ENCODE measurements at regions not wholly inside any gene's neighbourhood (a gene's known extent, or its start where the extent isn't known, plus 50 kb on each side); places are given as distances from the start of the nearest gene placed in this dataset.

DNA sequence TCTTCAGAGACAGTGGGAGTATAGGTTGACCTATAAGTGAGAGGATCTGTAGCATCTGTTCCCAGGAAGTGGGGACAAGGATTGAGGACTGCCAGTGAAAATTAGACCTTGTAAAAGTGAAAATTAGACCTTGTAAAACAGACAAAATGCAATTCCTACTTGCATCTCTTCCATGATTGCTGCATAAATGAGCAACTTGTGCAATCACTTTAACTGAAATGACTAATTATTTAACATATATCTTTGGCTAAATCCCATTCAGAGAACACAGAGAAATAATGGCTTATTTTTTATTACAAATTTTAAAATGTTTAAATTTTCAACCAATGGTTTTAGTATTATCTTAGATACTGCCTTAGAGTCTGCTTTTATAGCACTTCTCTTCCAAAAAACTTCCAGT, 67.2 kb upstream of the NABP1 start:
- TF ChIP-seq POLR2AphosphoS5 (IDR thresholded peaks at IDR 0.05; ENCODE audit: low read depth, low read length): no peak
- TF ChIP-seq TAF1 (IDR thresholded peaks at IDR 0.05; ENCODE audit: borderline replicate concordance, insufficient read depth, low read length): no peak
- TF ChIP-seq, protein P1, sequence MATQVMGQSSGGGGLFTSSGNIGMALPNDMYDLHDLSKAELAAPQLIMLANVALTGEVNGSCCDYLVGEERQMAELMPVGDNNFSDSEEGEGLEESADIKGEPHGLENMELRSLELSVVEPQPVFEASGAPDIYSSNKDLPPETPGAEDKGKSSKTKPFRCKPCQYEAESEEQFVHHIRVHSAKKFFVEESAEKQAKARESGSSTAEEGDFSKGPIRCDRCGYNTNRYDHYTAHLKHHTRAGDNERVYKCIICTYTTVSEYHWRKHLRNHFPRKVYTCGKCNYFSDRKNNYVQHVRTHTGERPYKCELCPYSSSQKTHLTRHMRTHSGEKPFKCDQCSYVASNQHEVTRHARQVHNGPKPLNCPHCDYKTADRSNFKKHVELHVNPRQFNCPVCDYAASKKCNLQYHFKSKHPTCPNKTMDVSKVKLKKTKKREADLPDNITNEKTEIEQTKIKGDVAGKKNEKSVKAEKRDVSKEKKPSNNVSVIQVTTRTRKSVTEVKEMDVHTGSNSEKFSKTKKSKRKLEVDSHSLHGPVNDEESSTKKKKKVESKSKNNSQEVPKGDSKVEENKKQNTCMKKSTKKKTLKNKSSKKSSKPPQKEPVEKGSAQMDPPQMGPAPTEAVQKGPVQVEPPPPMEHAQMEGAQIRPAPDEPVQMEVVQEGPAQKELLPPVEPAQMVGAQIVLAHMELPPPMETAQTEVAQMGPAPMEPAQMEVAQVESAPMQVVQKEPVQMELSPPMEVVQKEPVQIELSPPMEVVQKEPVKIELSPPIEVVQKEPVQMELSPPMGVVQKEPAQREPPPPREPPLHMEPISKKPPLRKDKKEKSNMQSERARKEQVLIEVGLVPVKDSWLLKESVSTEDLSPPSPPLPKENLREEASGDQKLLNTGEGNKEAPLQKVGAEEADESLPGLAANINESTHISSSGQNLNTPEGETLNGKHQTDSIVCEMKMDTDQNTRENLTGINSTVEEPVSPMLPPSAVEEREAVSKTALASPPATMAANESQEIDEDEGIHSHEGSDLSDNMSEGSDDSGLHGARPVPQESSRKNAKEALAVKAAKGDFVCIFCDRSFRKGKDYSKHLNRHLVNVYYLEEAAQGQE (IDR thresholded peaks at IDR 0.05; ENCODE audit: insufficient read depth in 1 of 2, low read depth in 2 of 2, low read length in 2 of 2): no peak
- no peak for TF ChIP-seq SIN3A (IDR thresholded peaks at IDR 0.05; ENCODE audit: borderline replicate concordance, insufficient read depth, low read length)

Measured in PFSK-1 (cell line).